Right lobe of liver (tissue), 4 donors: ENCODE measurements at regions not wholly inside any gene's neighbourhood (a gene's known extent, or its start where the extent isn't known, plus 50 kb on each side); places are given as distances from the start of the nearest gene placed in this dataset.

Experiments used
- CTCF ChIP-seq, 4 donors: fragments of 200-600 bp in 3 of 4; fragments of 450-650 bp in 1 of 4; IDR thresholded peaks; one replicate each; pipeline versions ENCODE4 v1.5.1 to v1.8.0; 2016 to 2022; ENCODE audit warnings: antibody characterized with exemption in 4 of 4, mild to moderate bottlenecking in 2 of 4
- POLR2A ChIP-seq: fragments of 450-650 bp; IDR thresholded peaks from one replicate; pipeline ENCODE4 v1.6.1; 2017; ENCODE audit warnings: antibody characterized with exemption, mild to moderate bottlenecking
- donor health status: DM: no; HTN: no; CAD: no.
- donor health status: DM: no; HTN: no; CAD: no.
- donor health status: DM: no; HTN: yes; CAD: no.

GRCh38 chr12:19844224-19844623, 404.9 kb downstream of the AEBP2 start:
- TF ChIP-seq CTCF (IDR thresholded peaks at IDR 0.05) (no peak), POLR2A (no peak)
